Vagina (tissue), 2 donors: ENCODE measurements at regions not wholly inside any gene's neighbourhood (a gene's known extent, or its start where the extent isn't known, plus 50 kb on each side); places are given as distances from the start of the nearest gene placed in this dataset.

ENCODE experiments used
- POLR2AphosphoS5 ChIP-seq, 2 donors: sonication (generic); formaldehyde crosslinking; IDR thresholded peaks; one replicate each; pipeline ENCODE4 v1.9.0; 2017; ENCODE audit warnings: antibody characterized with exemption in 2 of 2, mild to moderate bottlenecking in 2 of 2, low read depth in 1 of 2; ENCODE audit not compliant: insufficient read depth in 1 of 2
- TF ChIP-seq, protein P1 (sequence below), 3 experiments: fragments of 450-650 bp in 2 of 3; fragments of 200-600 bp in 1 of 3; sonication (generic) in 1 of 3; IDR thresholded peaks; one replicate each; pipeline ENCODE4 v1.5.1; 2017 to 2019; ENCODE audit warnings: antibody characterized with exemption in 3 of 3, mild to moderate bottlenecking in 2 of 3, moderate library complexity in 2 of 3

GRCh38 chr9:90447773-90448172 lies 194.9 kb downstream of the DIRAS2 start:
- TF ChIP-seq POLR2AphosphoS5 (IDR thresholded peaks at IDR 0.05; ENCODE audit: insufficient read depth in 1 of 2, low read depth in 1 of 2) = no peak
- TF ChIP-seq, protein P1, sequence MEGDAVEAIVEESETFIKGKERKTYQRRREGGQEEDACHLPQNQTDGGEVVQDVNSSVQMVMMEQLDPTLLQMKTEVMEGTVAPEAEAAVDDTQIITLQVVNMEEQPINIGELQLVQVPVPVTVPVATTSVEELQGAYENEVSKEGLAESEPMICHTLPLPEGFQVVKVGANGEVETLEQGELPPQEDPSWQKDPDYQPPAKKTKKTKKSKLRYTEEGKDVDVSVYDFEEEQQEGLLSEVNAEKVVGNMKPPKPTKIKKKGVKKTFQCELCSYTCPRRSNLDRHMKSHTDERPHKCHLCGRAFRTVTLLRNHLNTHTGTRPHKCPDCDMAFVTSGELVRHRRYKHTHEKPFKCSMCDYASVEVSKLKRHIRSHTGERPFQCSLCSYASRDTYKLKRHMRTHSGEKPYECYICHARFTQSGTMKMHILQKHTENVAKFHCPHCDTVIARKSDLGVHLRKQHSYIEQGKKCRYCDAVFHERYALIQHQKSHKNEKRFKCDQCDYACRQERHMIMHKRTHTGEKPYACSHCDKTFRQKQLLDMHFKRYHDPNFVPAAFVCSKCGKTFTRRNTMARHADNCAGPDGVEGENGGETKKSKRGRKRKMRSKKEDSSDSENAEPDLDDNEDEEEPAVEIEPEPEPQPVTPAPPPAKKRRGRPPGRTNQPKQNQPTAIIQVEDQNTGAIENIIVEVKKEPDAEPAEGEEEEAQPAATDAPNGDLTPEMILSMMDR (IDR thresholded peaks at IDR 0.05) = no peak
